WTC11 (cell line): ENCODE measurements at regions not wholly inside any gene's neighbourhood (a gene's known extent, or its start where the extent isn't known, plus 50 kb on each side); places are given as distances from the start of the nearest gene placed in this dataset.

Source experiments
- CTCF ChIP-seq: fragments of 200-600 bp; IDR thresholded peaks from 2 replicates; pipeline ENCODE4 v1.8.0; 2022; ENCODE audit warnings: antibody characterized with exemption
- MAX ChIP-seq: sonication (generic); formaldehyde crosslinking; IDR thresholded peaks from 2 replicates; pipeline ENCODE4 v1.8.0; 2022; ENCODE audit warnings: mild to moderate bottlenecking, missing genetic modification reagents
- MYBL2 ChIP-seq: sonication (generic); formaldehyde crosslinking; IDR thresholded peaks from 2 replicates; pipeline ENCODE4 v1.8.1; 2023; ENCODE audit warnings: mild to moderate bottlenecking, moderate library complexity, missing genetic modification reagents
- TP53 ChIP-seq: sonication (generic); formaldehyde crosslinking; IDR thresholded peaks from 2 replicates; pipeline ENCODE4 v1.8.1; 2023; ENCODE audit warnings: mild to moderate bottlenecking, missing genetic modification reagents
- USF1 ChIP-seq: sonication (generic); formaldehyde crosslinking; IDR thresholded peaks from 2 replicates; pipeline ENCODE4 v1.8.0; 2022; ENCODE audit warnings: mild to moderate bottlenecking, missing genetic modification reagents
- ZNF512 ChIP-seq: sonication (generic); formaldehyde crosslinking; IDR thresholded peaks from 2 replicates; pipeline ENCODE4 v1.8.1; 2022; ENCODE audit warnings: missing genetic modification reagents, borderline replicate concordance

- TF ChIP-seq MAX (CRISPR knock-in tag) (no peak), CTCF (peak; percentile 47; the same call in 1 of the 2 replicates), USF1 (no peak), TP53 (no peak), ZNF512 (CRISPR knock-in tag) (no peak), MYBL2 (CRISPR knock-in tag) (no peak)
These were observed 94.0 kb downstream of the AQP4 start for GRCh38 chr18:26771524-26771923.
